RPMI8226 (cell line): ENCODE measurements at regions not wholly inside any gene's neighbourhood (a gene's known extent, or its start where the extent isn't known, plus 50 kb on each side); places are given as distances from the start of the nearest gene placed in this dataset.

Source experiments
- DNase-seq: peaks from one replicate; pipeline ENCODE4 v3.0.0-alpha.2; 2015

DNA sequence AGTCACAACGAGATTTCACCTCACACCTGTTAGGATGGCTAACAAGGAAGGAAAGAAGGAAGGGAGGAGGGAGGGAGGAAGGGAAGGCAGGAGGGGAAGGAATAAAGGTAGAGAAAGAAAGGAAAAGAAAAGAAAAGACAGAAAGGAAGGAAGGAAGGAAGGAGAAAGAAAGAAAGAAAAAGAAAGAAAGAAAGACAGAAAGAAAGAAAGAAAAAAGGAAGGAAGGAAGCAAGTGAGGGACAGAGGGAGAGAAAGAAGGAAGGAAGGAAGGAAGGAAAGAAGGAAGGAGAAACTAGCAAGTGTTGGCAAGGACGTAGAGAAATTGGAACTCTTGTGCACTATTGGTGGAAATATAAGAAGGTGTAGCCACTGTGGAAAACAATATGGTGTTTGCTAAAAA, 52.2 kb downstream of the CCDC185 start:
- DNase-seq, result no peak

DNA sequence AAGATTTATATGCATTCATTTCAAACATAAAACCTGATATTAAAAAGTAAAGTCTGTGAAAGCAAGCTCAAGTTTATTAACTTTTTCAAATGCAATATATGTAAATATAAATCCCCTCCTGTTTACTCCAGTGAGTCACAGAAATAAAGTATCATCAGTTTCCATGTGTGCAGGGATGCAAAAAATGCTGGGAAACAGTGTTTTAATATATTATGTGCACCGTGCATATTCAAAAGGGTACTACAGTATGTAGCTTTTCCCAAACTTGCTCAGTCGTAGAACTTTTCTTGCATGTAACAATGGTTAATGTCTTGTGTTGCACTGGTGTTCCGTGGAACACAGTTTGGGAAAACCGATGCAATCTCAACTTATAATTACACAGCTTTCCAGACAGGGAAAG, 60.7 kb downstream of the CCDC185 start:
- DNase-seq, result no peak

DNA sequence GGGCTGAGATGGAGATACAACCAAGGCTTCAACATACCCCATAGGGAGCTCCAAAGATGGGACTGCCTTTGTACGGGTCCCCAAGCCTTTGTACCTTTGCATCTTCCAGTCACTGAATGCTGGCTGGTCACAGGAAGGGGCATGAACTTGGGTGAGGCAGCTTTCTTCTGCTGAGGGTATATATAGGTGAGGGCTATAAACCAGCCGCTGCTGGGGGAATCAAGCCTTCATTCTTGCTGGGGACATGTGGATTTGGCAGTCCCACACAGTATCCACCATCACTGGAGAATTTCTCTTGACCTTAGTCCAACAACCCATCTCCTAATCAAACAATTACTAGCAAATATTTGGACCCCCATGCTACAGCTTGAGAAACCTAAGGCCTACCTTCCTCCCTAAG, 61.7 kb downstream of the CCDC185 start:
- no peak for DNase-seq

DNA sequence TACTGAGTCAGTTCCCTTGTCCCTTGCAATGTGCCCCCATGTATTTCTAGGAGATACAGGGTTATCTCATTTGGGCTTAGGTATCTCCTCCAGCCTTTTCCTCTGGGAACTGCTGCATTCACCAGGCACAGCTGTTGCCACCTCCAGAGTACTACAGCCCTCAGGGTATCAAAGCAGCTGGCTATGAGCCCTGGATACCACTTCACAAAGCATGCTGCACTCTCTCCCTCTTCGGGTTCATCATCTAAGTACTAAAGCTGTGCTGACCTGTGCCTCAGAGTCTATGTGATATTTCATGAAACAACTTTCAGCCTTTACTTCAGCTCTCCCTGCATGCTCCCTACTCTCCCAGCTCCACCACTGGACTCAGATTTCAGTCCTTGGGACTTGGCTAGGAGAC, 62.3 kb downstream of the CCDC185 start:
- DNase-seq, result no peak

DNA sequence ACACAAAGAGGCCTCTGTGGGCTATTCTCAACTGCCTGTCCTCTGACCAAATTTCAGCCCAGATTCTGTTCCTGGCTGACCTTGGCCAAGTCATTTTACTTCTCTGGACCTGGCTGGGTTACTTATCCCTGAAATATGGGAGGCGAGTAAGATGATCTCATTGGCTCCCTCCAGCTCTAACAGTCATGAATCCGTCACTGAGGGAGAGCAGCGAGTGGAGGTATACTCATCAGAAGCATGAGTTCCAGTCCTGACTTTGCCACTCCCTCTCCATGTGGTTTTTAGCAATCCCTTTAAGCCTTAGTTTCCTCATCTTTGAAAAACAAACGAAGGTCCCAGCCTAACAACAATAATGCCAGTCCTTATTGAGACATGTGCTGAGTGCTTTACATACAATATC, 63.5 kb downstream of the CCDC185 start:
- DNase-seq, result no peak

DNA sequence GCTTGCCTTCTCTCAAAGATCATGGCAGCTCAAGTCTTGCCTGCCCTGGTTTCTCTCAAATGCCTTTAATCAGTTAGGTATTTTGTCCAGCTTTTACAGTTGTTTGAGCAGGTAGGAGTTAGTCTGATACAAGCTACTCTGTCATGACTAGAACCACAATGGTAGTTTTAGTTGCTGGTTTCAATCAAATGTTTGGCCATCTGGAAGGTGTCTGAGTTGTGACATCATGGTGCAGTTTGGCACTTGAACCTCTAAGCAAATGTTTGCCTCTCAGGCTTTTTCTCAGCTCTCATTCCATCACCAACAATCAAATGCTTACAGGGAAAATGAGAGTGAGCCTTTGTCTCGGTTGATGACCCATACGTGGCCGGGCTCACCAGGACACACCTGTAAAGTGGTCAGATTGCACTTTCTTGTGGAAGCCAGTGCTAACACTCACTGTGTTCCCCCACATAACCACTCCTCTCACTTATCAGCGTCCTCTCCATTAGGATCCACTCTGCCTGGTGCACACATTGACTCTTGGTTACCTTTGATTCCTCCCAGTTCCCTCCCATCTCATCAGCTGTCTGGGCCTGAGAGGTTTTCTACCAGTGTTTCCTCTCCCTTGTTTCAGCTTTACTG, 67.5 kb downstream of the CCDC185 start:
- DNase-seq, result no peak

DNA sequence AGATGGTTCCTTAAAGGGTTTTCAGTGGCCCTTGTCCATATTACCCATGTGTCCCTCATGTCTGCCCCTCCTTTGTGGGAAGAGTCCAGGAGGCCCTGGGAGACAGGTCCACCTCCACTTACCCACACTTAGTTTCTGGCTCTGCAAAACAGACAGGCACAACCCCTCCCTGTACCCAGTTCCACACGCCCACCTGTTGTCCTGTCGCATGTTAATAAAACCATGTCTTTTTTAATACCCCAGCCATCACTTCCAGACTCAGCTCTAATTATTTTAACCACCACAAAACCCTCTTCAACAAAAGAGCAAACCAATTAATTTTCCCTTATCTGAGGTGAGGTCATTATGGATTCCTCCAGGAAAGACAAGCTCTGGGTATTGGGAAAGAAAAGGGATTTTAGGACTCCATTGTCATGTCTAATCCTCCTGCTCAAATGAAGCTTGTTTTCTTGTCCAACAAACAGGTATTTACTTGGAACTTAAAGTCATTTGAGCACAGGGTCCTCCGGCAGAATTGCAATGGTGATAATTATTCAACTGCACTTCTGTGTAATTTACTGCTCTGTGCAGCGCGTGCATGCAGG, 68.9 kb downstream of the CCDC185 start:
- no peak for DNase-seq

DNA sequence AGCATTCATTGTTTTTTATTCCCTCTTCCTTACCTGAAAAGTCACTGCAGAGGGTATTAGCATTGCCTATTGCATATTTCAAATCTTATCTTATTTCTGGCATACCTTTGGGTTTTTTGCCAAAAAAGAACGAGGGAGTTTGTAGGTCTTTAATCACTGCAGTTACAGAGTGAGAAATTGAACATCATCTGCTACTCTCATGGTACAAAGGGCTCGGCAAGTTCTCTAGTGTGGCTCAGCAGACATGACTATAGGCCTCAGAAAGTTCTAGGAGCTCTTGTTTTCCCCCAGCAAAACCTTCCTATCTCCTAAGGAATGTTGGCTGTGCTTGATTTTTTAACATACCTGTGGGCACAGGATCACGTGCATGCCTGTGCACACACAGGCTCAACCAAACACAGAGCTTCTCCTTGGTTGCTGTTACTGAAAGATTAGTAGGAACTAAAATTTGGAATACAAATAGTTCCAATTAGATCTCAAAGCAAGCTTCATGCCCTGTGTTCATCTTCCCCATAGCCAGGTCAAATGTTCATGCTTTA, 69.7 kb downstream of the CCDC185 start:
- DNase-seq, result no peak

DNA sequence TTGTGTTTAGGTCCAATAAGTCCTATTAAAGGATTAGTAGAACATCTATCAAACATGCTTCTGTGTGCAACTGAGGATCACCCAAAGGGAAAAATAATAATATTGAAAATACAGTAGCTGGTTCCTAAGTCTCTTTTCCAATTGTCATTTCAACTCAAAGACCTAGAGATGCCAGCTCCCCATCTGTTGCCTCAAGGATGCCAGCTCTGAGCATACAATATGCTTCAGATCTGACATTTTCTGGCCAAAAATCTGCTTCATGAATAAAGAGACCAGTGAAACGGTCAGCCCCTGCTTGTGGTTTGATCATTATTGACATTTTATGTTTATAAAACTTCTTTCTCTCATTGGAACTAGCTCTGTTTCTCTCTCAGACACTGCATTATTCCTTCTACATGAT, 72.9 kb downstream of the CCDC185 start:
- DNase-seq, result no peak

DNA sequence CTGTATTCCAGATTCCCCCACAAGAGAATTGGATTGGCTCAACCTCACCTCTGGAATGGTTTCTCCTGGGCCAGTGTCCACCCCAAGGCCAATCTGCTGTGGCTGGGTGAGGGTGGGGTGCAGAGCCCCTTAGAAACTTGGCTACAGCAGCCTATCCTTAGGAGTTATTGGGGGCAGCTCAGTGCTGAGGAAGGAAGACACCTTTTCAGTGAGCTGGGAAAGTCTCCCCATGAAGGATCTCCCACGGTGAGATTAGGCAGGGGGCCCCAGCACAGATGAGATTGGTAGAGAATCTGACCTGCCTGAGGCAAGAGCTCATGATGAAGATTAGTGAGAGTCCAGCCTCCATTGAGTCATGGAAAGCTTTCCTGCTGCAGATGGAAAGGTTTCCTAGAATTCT, 78.4 kb downstream of the CCDC185 start:
- no peak for DNase-seq

DNA sequence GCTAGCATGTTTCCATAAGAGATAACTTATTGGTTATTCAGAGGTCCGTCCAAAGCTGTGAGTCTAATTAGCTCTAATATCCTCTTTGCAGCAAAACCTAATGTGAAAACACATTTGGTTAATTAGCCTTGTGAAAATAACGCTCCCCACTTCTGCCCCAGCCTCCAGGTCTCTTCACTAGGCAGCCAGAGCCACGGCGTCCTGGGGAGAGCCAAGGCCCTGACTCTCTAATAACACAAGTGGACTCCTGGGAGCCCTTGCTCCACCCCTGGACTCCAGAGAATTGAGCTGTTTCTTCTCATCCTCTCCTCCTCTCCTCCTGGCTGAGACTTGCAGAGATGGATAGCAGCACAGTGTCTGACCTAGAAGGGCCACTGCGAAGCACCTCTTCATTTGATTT, 78.8 kb downstream of the CCDC185 start:
- no peak for DNase-seq

DNA sequence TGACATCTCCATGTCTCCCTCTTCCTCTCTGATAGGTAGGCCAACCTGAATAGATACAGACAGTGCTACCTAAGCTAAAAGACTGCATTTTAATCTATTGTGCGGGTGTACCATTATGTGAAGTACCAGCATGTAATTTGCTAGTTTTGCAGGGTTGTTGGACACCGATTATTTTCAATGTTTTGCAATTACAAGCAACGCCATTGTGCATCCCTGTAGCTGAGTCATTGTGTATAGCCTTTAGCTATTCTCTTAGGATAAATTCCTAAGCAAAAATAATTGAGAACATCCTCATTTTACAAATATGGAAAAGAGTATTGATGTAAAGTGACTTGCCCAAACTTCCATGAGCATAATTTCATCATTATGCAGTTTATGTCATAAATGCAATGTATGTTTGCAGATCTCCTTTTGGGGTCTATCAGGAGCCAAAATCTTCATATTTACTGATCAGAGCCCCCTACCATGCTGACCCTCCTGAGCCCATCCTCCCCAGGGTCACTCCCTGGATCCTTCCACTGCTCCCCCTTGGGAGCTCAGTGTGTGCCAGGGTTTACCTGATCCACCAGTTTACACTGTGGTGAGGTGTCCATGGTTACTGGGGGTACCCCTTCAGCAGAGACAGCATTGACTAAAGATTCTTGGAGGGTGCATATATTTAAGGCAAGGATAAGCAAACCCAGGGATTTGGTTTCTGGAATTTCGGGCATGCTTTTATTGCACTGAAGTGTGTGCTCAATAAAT, 80.6 kb downstream of the CCDC185 start:
- no peak for DNase-seq

DNA sequence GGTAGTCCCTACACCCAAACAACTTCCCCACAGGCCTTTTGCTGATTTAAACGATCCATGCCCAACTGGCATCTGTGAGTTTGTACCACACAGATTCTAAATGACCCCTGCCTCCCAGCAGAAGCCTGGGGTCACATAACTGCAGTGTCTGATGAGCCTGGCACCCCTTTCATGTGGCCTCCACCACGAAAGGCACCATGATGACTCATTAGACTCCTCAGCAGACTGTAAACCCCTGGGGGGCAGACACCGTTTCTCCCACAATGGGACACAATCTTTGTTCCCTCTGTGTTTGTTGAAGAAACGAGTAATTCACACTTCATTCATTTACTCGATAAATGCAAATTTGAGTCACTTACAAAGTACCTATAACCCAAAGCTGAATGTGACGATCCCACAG, 81.6 kb downstream of the CCDC185 start:
- no peak for DNase-seq

DNA sequence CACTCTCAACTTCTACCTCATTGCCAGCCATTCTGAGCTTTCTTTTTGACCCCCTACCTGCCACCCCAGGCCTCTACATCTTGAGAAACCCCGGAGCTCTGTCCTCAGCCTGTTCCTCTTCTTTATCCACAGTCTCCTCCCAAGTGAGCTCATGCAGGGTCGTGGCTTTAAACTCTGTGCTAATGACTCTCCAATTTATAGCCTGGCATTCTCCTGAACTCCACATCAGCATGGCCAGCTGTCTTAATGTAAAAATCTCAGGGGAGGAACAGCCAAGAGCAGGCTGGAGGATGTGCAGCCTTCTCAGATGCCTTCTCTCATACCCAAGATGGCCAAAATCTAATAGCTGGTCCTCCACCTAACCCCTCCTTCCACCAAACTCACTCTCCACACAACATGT, 84.2 kb downstream of the CCDC185 start:
- no peak for DNase-seq

DNA sequence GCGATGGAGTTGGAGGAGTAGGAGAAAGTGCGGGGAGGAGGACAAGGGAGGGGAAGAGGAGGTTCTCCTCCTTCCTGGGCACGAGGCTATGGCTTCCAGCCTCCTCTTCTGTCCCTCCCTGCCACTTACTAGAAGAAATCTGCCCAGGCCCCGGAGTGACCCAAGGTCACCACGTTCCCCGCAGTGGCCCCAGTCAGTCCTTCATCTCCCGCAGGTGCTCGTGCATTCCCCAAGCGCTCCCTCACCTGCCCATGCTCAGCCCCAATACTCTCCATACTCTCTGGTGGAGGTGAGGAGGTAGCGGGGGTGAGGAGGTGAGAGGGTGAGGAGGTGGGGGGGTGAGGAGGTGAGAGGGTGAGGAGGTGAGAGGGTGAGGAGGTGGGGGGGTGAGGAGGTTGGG, 85.4 kb downstream of the CCDC185 start:
- DNase-seq, result no peak

DNA sequence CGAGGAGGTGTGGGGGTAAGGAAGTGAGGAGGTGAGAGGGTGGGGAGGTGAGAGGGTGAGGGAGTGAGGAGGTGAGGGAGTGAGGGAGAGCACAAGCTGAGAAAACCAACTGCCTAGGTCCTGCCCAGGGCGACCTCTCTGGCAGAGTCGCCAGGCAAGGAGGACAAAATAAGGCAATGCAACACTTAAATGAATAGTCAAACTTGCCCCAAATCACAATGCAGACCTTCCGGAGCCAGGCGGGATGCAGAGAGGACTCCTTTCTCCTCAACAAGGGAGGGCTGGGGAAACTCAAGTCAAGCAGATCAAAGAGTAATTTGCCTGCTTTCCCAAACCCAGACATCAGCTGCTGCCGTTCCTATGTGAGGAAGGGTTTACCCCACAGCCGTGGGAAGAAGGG, 86.0 kb downstream of the CCDC185 start:
- DNase-seq, result no peak

DNA sequence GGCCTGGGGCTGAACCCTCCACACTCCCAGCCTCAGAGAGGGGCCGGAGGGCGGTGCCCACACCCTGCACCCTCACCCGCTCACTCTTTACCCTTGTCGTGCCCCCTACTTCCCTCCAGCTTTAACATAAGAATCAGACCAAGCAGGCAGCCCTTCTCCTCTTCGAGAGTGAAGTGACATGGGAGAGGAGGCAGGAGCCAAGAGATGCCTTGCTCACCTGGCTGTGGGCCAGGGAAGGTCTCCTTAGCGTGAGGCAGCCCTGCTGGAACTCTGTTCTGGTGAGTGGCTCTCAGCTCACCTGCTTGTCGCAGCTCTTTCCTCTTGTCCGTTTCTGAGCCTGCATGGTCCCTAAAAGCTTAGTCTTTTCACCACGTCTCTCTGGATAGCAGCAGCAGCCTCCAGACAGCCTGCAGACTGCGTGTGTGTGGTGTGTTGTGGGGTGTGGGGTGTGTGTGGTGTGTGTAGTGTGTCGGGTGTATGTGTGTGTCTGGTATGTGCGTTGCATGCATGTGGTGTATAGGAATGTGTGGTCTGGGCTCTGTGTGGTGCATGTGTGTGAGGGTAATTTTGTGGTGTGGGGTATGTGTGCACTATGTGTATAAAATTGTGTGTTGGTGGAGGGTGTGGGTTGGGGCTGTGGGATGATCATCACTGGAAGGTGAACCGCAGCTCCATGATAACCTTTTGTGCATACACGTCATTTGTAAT, 86.7 kb downstream of the CCDC185 start:
- peak; percentile 34 for DNase-seq

DNA sequence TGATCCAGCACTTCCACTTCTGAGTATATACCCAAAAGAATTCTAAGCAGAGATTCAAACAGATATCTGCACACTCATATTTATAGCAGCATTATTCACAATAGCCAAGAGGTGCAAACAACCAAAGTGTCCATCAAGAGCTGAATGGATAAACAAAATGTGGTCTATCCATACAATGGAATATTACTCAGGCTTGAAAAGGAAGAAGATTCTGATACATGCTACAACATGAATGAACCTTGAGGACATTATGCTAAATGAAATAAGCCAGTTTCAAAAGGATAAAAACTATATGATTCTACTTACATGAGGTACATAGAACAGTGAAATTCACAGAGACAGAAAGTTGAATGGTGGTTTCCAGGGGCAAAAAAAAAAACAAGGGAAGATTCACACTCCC, 88.9 kb downstream of the CCDC185 start:
- no peak for DNase-seq

DNA sequence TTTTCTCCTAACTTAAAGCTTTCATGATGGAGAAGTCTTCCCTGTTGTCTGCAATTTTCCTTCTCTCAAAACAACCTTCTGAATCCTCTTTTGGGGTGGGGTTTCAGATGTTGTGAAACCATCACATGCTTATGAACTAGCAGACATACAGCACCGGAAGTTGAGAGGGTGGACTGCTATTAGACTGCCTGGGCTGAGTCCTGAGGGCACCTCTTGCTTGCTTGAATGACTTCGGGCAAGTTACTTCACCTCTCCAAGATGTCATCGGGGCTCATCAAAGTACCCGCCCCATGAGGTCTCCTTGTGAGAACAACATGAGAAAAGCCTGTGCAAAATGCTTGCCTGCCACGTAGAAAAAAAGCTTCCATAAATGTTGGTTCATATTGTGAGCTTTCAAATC, 89.6 kb downstream of the CCDC185 start:
- peak; percentile 43 for DNase-seq

DNA sequence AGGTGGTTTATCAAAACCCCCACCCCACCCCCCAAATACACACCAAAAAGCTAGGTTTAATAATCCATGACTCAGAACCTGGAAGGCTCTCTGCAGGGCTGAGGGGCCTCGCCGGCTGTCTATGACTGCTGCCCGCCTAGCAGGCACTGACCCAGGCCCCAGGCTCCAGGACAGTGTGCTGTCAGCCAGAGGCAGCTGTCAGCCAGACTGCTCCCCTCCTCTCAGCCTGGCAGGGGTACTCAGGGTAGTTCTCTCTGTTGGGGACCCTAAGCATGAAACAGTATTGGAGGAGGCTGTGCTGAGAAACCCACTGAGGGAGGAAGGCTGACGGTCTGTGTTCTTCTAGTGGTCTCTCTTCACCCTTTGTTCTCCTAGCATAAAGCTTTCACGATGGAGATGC, 90.3 kb downstream of the CCDC185 start:
- no peak for DNase-seq

DNA sequence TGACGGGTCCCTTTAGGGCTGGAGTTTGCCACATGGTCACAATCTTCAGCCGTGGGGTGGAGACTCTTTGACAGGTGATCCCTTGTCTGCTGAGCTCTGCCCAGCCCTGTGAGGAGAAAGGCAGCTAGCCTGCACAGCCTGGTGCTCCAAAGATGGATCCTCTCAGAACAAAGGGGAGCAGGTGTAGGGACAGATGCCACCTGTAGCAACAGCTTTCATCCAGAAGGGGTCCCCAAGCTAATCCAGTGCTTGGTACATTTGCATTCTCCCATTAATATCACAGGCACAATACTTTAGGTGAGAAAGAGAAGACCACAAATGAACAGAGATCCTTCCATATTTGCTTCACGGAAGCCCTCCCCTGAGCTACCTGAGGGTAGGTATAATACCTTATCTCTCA, 93.2 kb downstream of the CCDC185 start:
- DNase-seq, result no peak

DNA sequence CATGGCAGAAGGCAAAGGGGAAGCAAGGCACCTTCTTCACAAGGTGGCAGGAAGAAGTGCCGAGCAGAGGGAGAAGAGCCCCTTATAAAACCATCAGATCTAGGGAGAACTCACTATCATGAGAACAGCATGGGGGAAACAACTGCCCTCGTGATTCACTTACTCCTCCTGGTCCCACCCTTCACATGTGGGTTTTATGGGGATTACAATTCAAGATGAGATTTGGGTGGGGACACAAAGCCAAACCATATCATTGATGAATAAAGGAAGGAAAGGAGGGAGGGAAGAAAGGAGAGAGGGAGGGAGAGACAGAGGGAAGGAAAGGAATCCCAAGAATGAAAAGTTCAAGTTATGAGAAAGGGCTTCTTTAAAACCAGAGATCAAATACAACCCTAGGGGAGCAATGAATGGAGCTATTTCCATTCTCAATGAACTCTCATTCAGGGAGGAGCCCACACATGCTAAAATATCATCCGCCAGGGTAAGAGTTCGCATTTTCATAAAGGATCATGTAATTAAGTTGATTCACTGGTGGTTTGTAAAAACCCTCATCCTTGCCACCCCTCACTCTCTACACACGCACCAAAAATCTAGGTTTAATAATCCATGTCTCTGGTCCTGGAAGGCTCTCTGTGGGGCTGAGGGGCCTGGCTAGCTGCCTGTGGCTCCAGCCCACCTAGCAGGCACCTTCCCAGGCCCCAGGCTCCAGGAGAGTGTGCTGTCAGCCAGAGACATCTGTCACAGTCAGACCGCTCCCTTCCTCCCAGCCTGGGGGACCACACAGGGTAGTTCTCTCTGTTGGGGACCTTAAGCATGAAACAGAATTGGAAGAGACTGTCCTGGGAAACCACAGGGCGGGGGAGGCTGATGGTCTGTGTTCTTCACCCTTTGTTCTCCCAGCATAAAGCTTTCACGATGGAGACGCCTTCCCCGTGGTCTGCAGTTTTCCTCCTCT, 94.0 kb downstream of the CCDC185 start:
- no peak for DNase-seq

DNA sequence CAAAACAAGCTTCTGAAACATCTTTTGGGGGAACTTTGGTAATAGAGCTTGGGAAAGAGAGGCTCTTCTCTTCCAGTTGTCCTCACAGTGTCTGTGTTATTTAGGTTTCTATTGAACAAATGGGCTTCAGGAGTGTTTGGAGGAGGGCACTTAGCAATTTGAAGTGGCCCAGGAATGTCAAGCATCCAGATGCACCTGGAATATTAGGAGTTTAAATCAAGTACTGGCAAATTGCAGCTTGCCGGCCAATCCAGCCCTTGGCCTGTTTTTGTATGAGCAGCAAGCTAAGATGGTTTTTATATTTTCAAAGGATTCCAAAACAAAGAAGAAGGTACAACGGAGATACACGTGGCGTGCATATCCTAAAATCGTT, 94.7 kb downstream of the CCDC185 start:
- no peak for DNase-seq
